ENCODE measurements at regions not wholly inside any gene's neighbourhood (a gene's known extent, or its start where the extent isn't known, plus 50 kb on each side); places are given as distances from the start of the nearest gene placed in this dataset.

DNA sequence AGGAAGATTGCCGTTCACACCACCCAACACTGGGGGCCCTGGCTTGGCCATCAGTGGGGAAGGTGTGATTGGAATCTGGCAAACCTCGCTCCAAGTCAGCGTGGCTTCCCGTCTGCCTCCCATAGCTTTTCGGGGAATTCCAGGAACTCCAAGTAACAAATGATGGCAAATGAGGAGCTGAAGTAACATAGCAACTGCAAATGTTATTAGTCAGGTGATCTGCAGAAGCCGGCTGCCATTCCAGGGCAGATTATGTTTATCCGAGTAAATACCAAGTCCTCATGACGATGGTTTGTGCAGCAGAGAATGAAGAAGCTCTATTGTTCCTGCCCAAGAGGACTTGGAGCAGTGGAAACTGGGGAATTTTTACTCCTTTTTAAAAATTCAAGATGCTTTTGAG, 270.5 kb upstream of the PODXL start:
- TF ChIP-seq, protein P1, sequence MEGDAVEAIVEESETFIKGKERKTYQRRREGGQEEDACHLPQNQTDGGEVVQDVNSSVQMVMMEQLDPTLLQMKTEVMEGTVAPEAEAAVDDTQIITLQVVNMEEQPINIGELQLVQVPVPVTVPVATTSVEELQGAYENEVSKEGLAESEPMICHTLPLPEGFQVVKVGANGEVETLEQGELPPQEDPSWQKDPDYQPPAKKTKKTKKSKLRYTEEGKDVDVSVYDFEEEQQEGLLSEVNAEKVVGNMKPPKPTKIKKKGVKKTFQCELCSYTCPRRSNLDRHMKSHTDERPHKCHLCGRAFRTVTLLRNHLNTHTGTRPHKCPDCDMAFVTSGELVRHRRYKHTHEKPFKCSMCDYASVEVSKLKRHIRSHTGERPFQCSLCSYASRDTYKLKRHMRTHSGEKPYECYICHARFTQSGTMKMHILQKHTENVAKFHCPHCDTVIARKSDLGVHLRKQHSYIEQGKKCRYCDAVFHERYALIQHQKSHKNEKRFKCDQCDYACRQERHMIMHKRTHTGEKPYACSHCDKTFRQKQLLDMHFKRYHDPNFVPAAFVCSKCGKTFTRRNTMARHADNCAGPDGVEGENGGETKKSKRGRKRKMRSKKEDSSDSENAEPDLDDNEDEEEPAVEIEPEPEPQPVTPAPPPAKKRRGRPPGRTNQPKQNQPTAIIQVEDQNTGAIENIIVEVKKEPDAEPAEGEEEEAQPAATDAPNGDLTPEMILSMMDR (IDR thresholded peaks at IDR 0.05), result no peak
- TF ChIP-seq EP300 (IDR thresholded peaks at IDR 0.05) (no peak), POLR2AphosphoS5 (IDR thresholded peaks at IDR 0.05) (no peak)
